GM12891 (cell line): ENCODE measurements at regions not wholly inside any gene's neighbourhood (a gene's known extent, or its start where the extent isn't known, plus 50 kb on each side); places are given as distances from the start of the nearest gene placed in this dataset.

Experiments used
- PAX5 ChIP-seq: IDR thresholded peaks from 2 replicates; pipeline ENCODE4 v1.6.1; 2011; ENCODE audit warnings: low read length, moderate library complexity, mild to moderate bottlenecking; ENCODE audit not compliant: insufficient read depth, severe bottlenecking
- POLR2A ChIP-seq: IDR thresholded peaks from 2 replicates; pipeline ENCODE4 v1.6.1; 2011; ENCODE audit warnings: low read depth, low read length, control low read depth
- POLR2AphosphoS5 ChIP-seq: IDR thresholded peaks from 2 replicates; pipeline ENCODE4 v1.6.1; 2011; ENCODE audit warnings: low read depth, low read length, control low read depth
- TAF1 ChIP-seq: IDR thresholded peaks from 2 replicates; pipeline ENCODE4 v1.6.1; 2011; ENCODE audit warnings: low read depth, low read length, control low read depth

DNA sequence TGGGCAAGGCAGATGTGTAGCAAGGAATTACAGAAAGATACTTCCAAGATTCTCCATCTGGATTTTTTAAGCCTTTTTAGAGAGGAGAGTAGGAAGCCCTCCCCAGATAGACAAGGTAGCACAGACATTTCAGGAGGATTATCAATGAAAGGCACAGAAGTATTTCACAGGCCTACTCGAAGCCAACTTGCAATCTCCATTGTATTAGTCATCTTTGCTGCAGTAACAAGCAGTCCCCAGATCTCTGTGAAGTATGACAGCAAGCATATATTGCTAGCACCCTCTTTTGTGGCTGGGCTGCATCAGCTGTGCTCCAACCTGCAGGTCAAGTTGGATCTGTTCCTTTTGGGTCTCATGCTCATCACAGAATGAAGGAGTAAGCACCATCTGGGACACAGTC, 101.6 kb downstream of the MAF start:
- TF ChIP-seq POLR2AphosphoS5 = no peak
- no peak for TF ChIP-seq TAF1
- TF ChIP-seq POLR2A = no peak
- TF ChIP-seq PAX5 = no peak
